ENCODE measurements at regions not wholly inside any gene's neighbourhood (a gene's known extent, or its start where the extent isn't known, plus 50 kb on each side); places are given as distances from the start of the nearest gene placed in this dataset.

- TF ChIP-seq REST (IDR thresholded peaks at IDR 0.05; ENCODE audit: unreplicated experiment) (no peak), ZNF114 (CRISPR knock-in tag; IDR thresholded peaks at IDR 0.05) (no peak)
Measured at GRCh38 chr14:105600939-105601359, 74.6 kb downstream of the TMEM121 start (continued).

- TF ChIP-seq ZNF462 (CRISPR knock-in tag; IDR thresholded peaks at IDR 0.05) (no peak), CREB1 (CRISPR knock-in tag; IDR thresholded peaks at IDR 0.05; ENCODE audit: low read depth) (no peak), POLR2AphosphoS5 (IDR thresholded peaks at IDR 0.05; ENCODE audit: low read depth) (no peak), ZNF331 (CRISPR knock-in tag; IDR thresholded peaks at IDR 0.05; ENCODE audit: low read depth) (no peak), EZH2 (IDR thresholded peaks at IDR 0.05; ENCODE audit: low read depth, unreplicated experiment) (no peak), EZH2phosphoT487 (IDR thresholded peaks at IDR 0.05; ENCODE audit: unreplicated experiment) (no peak)
Measured at GRCh38 chr14:105601360-105602242, 75.2 kb downstream of the TMEM121 start.

More at GRCh38 chr14:105601360-105602242, 75.2 kb downstream of the TMEM121 start:
- H3K36me3 ChIP-seq (ENCODE audit: insufficient read depth), result no peaks in the 10 kb centered on the region
- H3K36me3 Mint-ChIP-seq (ENCODE audit: low read depth), result peaks cover 18% of the 10 kb centered on the region
- no peak overlapping the region for H3K4me3 Mint-ChIP-seq
- peaks cover 3% of the 10 kb centered on the region for H3K27me3 Mint-ChIP-seq (ENCODE audit: insufficient read depth, low read depth, poor library complexity)
- ATAC-seq (no peak), DNase-seq (ENCODE audit: low spot score) (no peak)
- no peaks in the 10 kb centered on the region for H3K9me2 ChIP-seq (ENCODE audit: insufficient read depth)
- no peak overlapping the region for H2AFZ ChIP-seq
- H3K4me1 ChIP-seq (ENCODE audit: insufficient read depth), result no peaks in the 10 kb centered on the region
- H3K27me3 ChIP-seq (ENCODE audit: insufficient read depth), result no peaks in the 10 kb centered on the region
- no peak overlapping the region for H3K4me3 ChIP-seq
- no peaks in the 10 kb centered on the region for H3K79me2 ChIP-seq (replicated peaks; ENCODE audit: insufficient read depth)
- H3K27ac Mint-ChIP-seq, result no peak overlapping the region
- H3K4me1 Mint-ChIP-seq, result no peaks in the 10 kb centered on the region
- H3K27ac ChIP-seq (ENCODE audit: low read depth), result no peak overlapping the region
- H4K20me1 ChIP-seq (replicated peaks; ENCODE audit: insufficient read depth), result no peaks in the 10 kb centered on the region
- H3K4me2 ChIP-seq, result no peak overlapping the region
- H3K9me3 Mint-ChIP-seq, result peaks cover 66% of the 10 kb centered on the region
- no peaks in the 10 kb centered on the region for H3F3A ChIP-seq (replicated peaks; ENCODE audit: low read depth)
